ENCODE measurements at regions not wholly inside any gene's neighbourhood (a gene's known extent, or its start where the extent isn't known, plus 50 kb on each side); places are given as distances from the start of the nearest gene placed in this dataset.

DNA sequence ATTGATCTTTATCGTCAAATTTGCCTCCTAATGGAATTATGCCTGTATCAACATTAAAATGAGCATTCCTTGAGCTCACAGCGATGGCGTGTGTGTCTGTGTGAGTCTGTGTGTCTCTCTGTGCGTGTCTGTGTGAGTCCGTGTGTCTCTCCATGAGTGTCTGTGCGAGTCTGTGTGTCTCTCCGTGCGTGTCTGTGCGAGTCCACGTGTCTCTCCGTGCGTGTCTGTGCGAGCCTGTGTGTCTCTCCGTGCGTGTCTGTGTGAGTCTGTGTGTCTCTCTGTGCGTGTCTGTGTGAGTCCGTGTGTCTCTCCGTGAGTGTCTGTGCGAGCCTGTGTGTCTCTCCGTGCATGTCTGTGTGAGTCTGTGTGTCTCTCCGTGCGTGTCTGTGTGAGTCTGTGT, 326.5 kb upstream of the B3GAT1 start:
- H3K27ac ChIP-seq (replicated peaks) = no peak overlapping the region
- intact Hi-C loops (cut with micrococcal nuclease) = no loop called here
- peaks cover 24% of the 10 kb centered on the region for H3K4me1 ChIP-seq
- H3K9me3 ChIP-seq (replicated peaks) = no peaks in the 10 kb centered on the region
- TF ChIP-seq, protein P1, sequence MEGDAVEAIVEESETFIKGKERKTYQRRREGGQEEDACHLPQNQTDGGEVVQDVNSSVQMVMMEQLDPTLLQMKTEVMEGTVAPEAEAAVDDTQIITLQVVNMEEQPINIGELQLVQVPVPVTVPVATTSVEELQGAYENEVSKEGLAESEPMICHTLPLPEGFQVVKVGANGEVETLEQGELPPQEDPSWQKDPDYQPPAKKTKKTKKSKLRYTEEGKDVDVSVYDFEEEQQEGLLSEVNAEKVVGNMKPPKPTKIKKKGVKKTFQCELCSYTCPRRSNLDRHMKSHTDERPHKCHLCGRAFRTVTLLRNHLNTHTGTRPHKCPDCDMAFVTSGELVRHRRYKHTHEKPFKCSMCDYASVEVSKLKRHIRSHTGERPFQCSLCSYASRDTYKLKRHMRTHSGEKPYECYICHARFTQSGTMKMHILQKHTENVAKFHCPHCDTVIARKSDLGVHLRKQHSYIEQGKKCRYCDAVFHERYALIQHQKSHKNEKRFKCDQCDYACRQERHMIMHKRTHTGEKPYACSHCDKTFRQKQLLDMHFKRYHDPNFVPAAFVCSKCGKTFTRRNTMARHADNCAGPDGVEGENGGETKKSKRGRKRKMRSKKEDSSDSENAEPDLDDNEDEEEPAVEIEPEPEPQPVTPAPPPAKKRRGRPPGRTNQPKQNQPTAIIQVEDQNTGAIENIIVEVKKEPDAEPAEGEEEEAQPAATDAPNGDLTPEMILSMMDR (IDR thresholded peaks at IDR 0.05; ENCODE audit: borderline replicate concordance) = no peak
- H3K36me3 ChIP-seq = no peaks in the 10 kb centered on the region
- H3K4me3 ChIP-seq = no peak overlapping the region
- no peak for DNase-seq
- peaks cover 43% of the 10 kb centered on the region for H3K27me3 ChIP-seq (ENCODE audit: low read depth)

DNA sequence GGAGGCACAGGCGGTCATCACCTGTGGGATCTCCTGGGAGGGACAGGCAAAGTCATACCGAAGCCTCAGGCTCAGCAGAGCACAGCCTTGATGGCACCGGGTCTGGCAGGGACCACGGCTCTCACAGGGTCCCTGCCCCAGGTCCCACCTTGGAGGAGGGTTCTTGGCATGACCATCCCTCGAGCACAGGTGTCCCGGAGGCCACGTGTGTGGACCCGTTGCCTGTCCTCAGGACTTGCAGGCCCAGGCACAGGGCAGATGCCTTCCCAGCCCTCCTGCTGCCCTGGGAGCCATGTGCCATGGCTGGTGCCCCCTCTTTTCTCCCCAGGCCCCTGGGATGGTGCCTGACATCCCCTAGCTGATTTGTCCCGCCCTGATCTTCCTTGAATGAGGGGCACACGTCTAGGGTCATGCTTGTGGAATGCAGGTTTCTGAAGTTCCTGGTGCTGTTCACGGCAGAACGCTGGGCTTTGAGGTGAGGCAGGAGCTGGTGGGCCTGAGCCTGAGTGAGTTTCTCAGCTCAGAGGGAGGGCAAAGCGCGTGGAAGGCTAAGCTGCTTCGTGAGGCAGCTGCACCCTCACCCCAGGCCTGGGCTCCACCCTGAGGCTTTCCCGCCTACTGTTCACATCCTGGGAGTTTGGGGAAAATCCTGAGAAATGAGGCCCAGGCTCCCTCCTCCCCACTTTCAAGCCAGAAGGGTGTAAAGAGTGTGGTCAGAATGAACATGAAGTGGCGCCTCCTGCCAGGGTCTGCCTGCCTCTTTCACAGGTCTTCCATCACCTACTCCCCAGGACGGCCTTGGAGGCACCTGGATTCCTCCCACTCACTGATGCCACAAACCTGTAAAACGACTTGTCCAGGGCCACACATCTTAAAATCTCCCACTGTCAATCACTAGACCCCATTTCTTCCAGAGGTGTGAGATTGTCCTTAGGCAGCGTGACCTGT, 325.8 kb upstream of the B3GAT1 start:
- DNase-seq = no peak
- Histone ChIP-seq H3K27ac (replicated peaks) (no peak overlapping the region), H3K36me3 (no peaks in the 10 kb centered on the region), H3K4me1 (peaks cover 24% of the 10 kb centered on the region), H3K4me3 (no peak overlapping the region), H3K9me3 (replicated peaks) (no peaks in the 10 kb centered on the region), H3K27me3 (ENCODE audit: low read depth) (peaks cover 47% of the 10 kb centered on the region)
- TF ChIP-seq, protein P1 (IDR thresholded peaks at IDR 0.05; ENCODE audit: borderline replicate concordance) = no peak
- intact Hi-C loops (cut with micrococcal nuclease) = no loop called here

DNA sequence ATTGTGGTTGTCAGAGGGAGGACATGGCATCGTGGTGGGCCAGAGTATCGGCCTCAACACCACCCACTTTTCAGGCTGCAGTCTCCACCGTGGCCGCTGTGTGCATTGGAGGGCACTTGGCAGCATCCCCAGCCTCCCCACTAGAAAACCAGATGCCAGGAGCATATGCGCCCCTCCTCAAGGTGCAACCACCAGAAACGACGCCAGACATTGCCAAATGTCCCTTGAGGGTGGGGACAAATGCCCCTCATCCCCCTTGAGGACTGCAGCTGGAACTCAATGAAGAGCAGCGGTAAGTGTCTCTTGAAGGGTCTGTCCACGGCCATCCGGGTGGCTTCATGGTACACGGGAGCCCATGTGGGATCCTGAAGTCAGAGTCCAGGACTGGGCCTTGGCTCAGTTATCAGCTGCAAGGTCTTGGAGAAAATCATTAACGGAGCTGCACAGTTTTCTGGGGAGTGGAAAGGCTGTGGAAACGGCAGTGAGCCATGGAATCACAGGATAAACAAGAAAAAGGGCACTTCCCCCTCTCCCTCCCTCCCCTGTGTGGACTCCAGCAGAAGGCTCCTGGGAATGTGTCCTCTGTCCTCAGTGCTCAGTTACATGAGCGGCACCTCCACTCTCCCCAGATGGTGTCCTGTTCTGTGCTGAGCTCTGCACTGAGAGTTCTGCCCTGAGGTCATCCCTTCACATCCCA, 324.4 kb upstream of the B3GAT1 start:
- H3K4me3 ChIP-seq = no peak overlapping the region
- no peaks in the 10 kb centered on the region for H3K9me3 ChIP-seq (replicated peaks)
- no peaks in the 10 kb centered on the region for H3K36me3 ChIP-seq
- H3K4me1 ChIP-seq = peaks cover 10% of the 10 kb centered on the region
- no peak for DNase-seq
- TF ChIP-seq, protein P1 (IDR thresholded peaks at IDR 0.05; ENCODE audit: borderline replicate concordance) = no peak
- intact Hi-C loops (cut with micrococcal nuclease) = no loop called here
- H3K27me3 ChIP-seq (ENCODE audit: low read depth) = peaks cover 60% of the 10 kb centered on the region
- no peak overlapping the region for H3K27ac ChIP-seq (replicated peaks)

DNA sequence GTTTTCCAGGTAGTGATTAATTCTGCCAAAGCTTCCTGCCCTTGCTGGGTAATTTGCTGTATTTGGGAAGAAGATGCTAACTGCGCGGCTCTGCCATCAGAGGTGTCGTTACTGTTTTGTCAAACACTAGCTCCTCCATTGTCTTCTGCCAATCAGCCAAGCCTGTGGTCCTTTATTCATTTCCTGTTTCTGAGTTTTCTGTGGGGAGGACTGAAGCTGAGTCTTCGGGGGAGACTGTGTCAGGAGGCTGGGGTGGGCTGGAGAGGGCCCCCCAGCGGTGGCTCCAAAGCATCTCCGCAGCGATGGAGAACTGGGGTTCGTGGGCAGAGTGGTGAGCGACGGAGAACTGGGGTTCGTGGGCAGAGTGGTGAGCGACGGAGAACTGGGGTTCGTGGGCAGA, 322.9 kb upstream of the B3GAT1 start:
- TF ChIP-seq, protein P1 (IDR thresholded peaks at IDR 0.05; ENCODE audit: borderline replicate concordance) = no peak
- no peak overlapping the region for H3K4me3 ChIP-seq
- no peak overlapping the region for H3K27ac ChIP-seq (replicated peaks)
- H3K27me3 ChIP-seq (ENCODE audit: low read depth) = peaks cover 75% of the 10 kb centered on the region
- intact Hi-C loops (cut with micrococcal nuclease) = no loop called here
- DNase-seq = no peak
- H3K9me3 ChIP-seq (replicated peaks) = no peaks in the 10 kb centered on the region
- no peaks in the 10 kb centered on the region for H3K36me3 ChIP-seq
- H3K4me1 ChIP-seq = peaks cover 9% of the 10 kb centered on the region

DNA sequence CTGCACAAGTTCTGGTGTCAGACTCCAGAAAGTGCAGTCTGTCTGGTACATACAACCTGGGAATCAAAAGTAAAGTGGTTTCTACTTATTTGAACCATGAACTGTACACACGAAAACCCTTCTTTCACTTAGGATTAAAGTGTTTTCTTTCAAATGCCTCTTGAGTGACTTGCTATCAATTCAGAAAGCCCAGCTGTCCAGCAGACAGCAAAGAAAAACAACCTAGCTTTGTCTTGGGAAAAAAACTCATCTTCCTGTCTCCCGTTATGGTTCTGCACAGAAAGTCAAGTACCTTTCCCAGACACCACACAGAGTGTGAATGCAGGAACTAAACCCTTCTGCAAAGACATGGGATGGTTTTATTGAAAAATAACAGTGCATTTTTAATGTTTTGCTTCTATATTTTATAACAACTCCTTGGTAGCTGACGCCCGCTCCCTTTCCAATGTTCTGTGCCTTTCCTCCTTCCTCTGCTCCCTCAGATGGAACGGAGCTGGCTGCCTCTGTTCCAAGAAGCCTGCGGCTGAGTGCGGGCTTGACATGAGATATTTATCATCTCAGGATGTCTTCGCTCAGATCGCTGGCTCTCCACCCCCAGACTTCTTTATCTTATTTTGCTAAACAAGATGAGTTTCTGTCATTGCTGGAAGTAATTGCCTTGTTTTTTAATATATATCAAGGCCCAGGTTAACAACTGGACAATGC, 322.3 kb upstream of the B3GAT1 start:
- TF ChIP-seq, protein P1 (IDR thresholded peaks at IDR 0.05; ENCODE audit: borderline replicate concordance) = no peak
- intact Hi-C loops (cut with micrococcal nuclease) = no loop called here
- no peaks in the 10 kb centered on the region for H3K36me3 ChIP-seq

More for the DNA sequence above, 322.3 kb upstream of the B3GAT1 start:
- DNase-seq = no peak
- H3K27ac ChIP-seq (replicated peaks) = no peak overlapping the region
- H3K27me3 ChIP-seq (ENCODE audit: low read depth) = peaks cover 80% of the 10 kb centered on the region
- no peaks in the 10 kb centered on the region for H3K9me3 ChIP-seq (replicated peaks)
- no peak overlapping the region for H3K4me3 ChIP-seq
- peaks cover 9% of the 10 kb centered on the region for H3K4me1 ChIP-seq

All from left ventricle myocardium inferior (tissue), 1 donor.